ENCODE measurements at regions not wholly inside any gene's neighbourhood (a gene's known extent, or its start where the extent isn't known, plus 50 kb on each side); places are given as distances from the start of the nearest gene placed in this dataset.

DNA sequence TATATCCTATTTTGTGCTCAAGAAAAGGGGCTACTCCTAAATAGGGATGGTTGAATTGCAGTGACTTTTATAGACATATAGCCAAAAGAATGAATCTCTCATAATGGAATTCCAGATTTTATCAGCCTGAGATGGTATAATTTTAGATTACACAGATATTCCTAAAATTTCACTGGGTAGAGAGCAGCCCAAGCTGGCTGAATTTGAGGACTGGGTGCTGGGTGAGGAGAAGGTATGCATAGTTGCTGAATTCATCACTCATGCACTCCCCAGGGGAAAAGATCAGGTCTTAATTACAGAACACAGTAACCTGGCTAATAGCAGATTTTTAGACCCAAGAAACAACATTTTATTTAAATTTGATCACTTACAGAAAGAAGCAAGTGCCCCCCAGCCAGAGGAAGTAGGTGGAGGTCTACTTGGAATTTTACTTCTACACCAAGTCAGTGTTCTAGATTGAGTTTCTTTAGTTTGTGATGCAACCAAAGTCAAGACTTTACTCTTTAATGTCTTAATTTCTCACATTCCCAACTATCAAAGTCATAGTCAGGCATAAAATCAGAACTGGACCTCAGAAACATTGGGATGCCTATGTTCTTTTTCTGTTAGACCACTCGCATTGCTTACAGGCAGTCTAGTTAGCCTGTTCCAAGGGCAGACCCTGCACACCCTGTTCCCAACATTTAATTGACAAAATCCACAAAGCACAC is 337.4 kb upstream of the PODXL start:
- TF ChIP-seq, protein P1, sequence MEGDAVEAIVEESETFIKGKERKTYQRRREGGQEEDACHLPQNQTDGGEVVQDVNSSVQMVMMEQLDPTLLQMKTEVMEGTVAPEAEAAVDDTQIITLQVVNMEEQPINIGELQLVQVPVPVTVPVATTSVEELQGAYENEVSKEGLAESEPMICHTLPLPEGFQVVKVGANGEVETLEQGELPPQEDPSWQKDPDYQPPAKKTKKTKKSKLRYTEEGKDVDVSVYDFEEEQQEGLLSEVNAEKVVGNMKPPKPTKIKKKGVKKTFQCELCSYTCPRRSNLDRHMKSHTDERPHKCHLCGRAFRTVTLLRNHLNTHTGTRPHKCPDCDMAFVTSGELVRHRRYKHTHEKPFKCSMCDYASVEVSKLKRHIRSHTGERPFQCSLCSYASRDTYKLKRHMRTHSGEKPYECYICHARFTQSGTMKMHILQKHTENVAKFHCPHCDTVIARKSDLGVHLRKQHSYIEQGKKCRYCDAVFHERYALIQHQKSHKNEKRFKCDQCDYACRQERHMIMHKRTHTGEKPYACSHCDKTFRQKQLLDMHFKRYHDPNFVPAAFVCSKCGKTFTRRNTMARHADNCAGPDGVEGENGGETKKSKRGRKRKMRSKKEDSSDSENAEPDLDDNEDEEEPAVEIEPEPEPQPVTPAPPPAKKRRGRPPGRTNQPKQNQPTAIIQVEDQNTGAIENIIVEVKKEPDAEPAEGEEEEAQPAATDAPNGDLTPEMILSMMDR (IDR thresholded peaks at IDR 0.05; ENCODE audit: insufficient read depth, low read depth, low read length), result no peak
- no peak for TF ChIP-seq EZH2 (IDR thresholded peaks at IDR 0.05; ENCODE audit: insufficient read depth, low read length)

Data from astrocyte (in vitro differentiated cells and primary cell).